ENCODE measurements at regions not wholly inside any gene's neighbourhood (a gene's known extent, or its start where the extent isn't known, plus 50 kb on each side); places are given as distances from the start of the nearest gene placed in this dataset.

- in situ Hi-C loops (cut with HindIII; ENCODE audit: low pct_ligation_motif_present, low pct_unique_long_range_greater_than_20kb, low sequenced_read_pairs), result no loop called here
- no peak for DNase-seq
These were observed 531.9 kb downstream of the MAGEB5 start for GRCh38 chrX:26747877-26748276.

- in situ Hi-C loops (cut with HindIII; ENCODE audit: low pct_ligation_motif_present, low pct_unique_long_range_greater_than_20kb, low sequenced_read_pairs), result no loop called here
- DNase-seq, result no peak
These were observed 506.9 kb downstream of the MAGEB5 start for GRCh38 chrX:26722666-26723428.

GRCh38 chrX:26672571-26672970, 456.6 kb downstream of the MAGEB5 start:
- in situ Hi-C loops (cut with HindIII; ENCODE audit: low pct_ligation_motif_present, low pct_unique_long_range_greater_than_20kb, low sequenced_read_pairs), result no loop called here
- DNase-seq, result no peak

- in situ Hi-C loops (cut with HindIII; ENCODE audit: low pct_ligation_motif_present, low pct_unique_long_range_greater_than_20kb, low sequenced_read_pairs), result no loop called here
- no peak for DNase-seq
These were observed 454.6 kb downstream of the MAGEB5 start for GRCh38 chrX:26670521-26670920.

- no peak for DNase-seq
- in situ Hi-C loops (cut with HindIII; ENCODE audit: low pct_ligation_motif_present, low pct_unique_long_range_greater_than_20kb, low sequenced_read_pairs), result no loop called here
These were observed 448.9 kb downstream of the MAGEB5 start for GRCh38 chrX:26664919-26665318.

GRCh38 chrX:26653050-26653449, 437.1 kb downstream of the MAGEB5 start:
- no peak for DNase-seq
- in situ Hi-C loops (cut with HindIII; ENCODE audit: low pct_ligation_motif_present, low pct_unique_long_range_greater_than_20kb, low sequenced_read_pairs), result no loop called here

- peak; percentile 1 for DNase-seq
- in situ Hi-C loops (cut with HindIII; ENCODE audit: low pct_ligation_motif_present, low pct_unique_long_range_greater_than_20kb, low sequenced_read_pairs), result no loop called here
These were observed 435.8 kb downstream of the MAGEB5 start for GRCh38 chrX:26651755-26652154.

GRCh38 chrX:26649534-26649933, 433.6 kb downstream of the MAGEB5 start:
- peak; percentile 33 for DNase-seq
- in situ Hi-C loops (cut with HindIII; ENCODE audit: low pct_ligation_motif_present, low pct_unique_long_range_greater_than_20kb, low sequenced_read_pairs), result no loop called here

GRCh38 chrX:26631385-26631784, 415.4 kb downstream of the MAGEB5 start:
- in situ Hi-C loops (cut with HindIII; ENCODE audit: low pct_ligation_motif_present, low pct_unique_long_range_greater_than_20kb, low sequenced_read_pairs), result no loop called here
- no peak for DNase-seq

GRCh38 chrX:26613956-26614355, 398.0 kb downstream of the MAGEB5 start:
- in situ Hi-C loops (cut with HindIII; ENCODE audit: low pct_ligation_motif_present, low pct_unique_long_range_greater_than_20kb, low sequenced_read_pairs), result no loop called here
- DNase-seq, result no peak

- in situ Hi-C loops (cut with HindIII; ENCODE audit: low pct_ligation_motif_present, low pct_unique_long_range_greater_than_20kb, low sequenced_read_pairs), result no loop called here
- DNase-seq, result no peak
These were observed 391.0 kb downstream of the MAGEB5 start for GRCh38 chrX:26606971-26607370.

- no peak for DNase-seq
- in situ Hi-C loops (cut with HindIII; ENCODE audit: low pct_ligation_motif_present, low pct_unique_long_range_greater_than_20kb, low sequenced_read_pairs), result no loop called here
These were observed 382.0 kb downstream of the MAGEB5 start for GRCh38 chrX:26597981-26598380.

GRCh38 chrX:26590849-26591248, 374.9 kb downstream of the MAGEB5 start:
- no peak for DNase-seq
- in situ Hi-C loops (cut with HindIII; ENCODE audit: low pct_ligation_motif_present, low pct_unique_long_range_greater_than_20kb, low sequenced_read_pairs), result no loop called here

GRCh38 chrX:26586570-26586969, 370.6 kb downstream of the MAGEB5 start:
- in situ Hi-C loops (cut with HindIII; ENCODE audit: low pct_ligation_motif_present, low pct_unique_long_range_greater_than_20kb, low sequenced_read_pairs), result no loop called here
- DNase-seq, result no peak

GRCh38 chrX:26581091-26581490, 365.1 kb downstream of the MAGEB5 start:
- no peak for DNase-seq
- in situ Hi-C loops (cut with HindIII; ENCODE audit: low pct_ligation_motif_present, low pct_unique_long_range_greater_than_20kb, low sequenced_read_pairs), result no loop called here

- no peak for DNase-seq
- in situ Hi-C loops (cut with HindIII; ENCODE audit: low pct_ligation_motif_present, low pct_unique_long_range_greater_than_20kb, low sequenced_read_pairs), result no loop called here
These were observed 364.1 kb downstream of the MAGEB5 start for GRCh38 chrX:26580021-26580420.

- in situ Hi-C loops (cut with HindIII; ENCODE audit: low pct_ligation_motif_present, low pct_unique_long_range_greater_than_20kb, low sequenced_read_pairs), result no loop called here
- no peak for DNase-seq
These were observed 358.3 kb downstream of the MAGEB5 start for GRCh38 chrX:26574234-26574633.

- in situ Hi-C loops (cut with HindIII; ENCODE audit: low pct_ligation_motif_present, low pct_unique_long_range_greater_than_20kb, low sequenced_read_pairs), result no loop called here
These were observed 346.2 kb downstream of the MAGEB5 start for GRCh38 chrX:26562156-26562555.

GRCh38 chrX:26559855-26560254, 343.9 kb downstream of the MAGEB5 start:
- in situ Hi-C loops (cut with HindIII; ENCODE audit: low pct_ligation_motif_present, low pct_unique_long_range_greater_than_20kb, low sequenced_read_pairs), result no loop called here
- DNase-seq, result no peak

More at GRCh38 chrX:26562156-26562555, 346.2 kb downstream of the MAGEB5 start:
- no peak for DNase-seq

GRCh38 chrX:26558719-26559386, 342.9 kb downstream of the MAGEB5 start:
- no peak for DNase-seq
- in situ Hi-C loops (cut with HindIII; ENCODE audit: low pct_ligation_motif_present, low pct_unique_long_range_greater_than_20kb, low sequenced_read_pairs), result no loop called here
